Right renal cortex interstitium (tissue), 3 donors: ENCODE measurements at regions not wholly inside any gene's neighbourhood (a gene's known extent, or its start where the extent isn't known, plus 50 kb on each side); places are given as distances from the start of the nearest gene placed in this dataset.
"Not testable (repeated sequence)": the region's sequence is repeated elsewhere in the genome, so short reads cannot be mapped to it uniquely, and the experiment has no call there.

Experiments used
- DNase-seq, 3 donors: peaks; one replicate each; pipeline ENCODE4 v3.0.0-alpha.2; 2013; ENCODE audit warnings: low read depth in 3 of 3, low spot score in 2 of 3

DNA sequence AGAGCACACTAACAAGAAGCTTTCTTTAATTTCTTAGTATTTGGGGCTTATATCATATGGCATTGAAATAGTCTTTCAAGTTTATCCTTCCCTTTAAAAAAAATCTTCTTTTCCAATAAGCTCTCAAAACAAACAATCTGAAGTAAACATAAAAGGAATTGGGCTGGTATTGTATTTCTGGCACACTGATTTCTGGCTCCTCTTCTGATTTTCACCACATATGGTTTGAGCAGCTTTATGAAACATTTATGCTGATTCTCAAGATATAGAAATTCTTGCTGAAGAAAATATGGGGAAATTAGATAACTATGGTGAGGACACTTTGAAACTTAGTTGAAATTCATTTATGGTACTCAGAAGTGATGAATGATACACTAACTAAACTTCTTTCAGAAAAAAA, 467.2 kb downstream of the TFAP2B start:
- DNase-seq: no peak

DNA sequence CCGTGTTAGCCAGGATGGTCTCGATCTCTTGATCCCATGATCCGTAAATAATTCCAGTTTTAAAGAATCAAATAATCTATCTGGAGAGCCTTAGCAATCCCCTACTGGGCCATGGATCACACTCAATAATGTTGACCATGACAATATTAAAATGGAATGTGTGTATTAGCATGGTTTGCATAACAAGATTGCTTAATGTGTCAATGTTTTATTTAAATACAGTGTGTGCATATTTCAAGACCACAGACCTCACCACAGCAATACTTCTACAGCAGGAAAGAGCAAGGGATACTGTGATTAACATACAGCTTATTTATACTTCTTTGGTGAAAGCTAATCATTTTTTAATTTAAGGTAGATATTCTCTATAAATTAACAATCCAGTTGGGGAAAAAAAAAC, 470.4 kb downstream of the TFAP2B start:
- no peak for DNase-seq

DNA sequence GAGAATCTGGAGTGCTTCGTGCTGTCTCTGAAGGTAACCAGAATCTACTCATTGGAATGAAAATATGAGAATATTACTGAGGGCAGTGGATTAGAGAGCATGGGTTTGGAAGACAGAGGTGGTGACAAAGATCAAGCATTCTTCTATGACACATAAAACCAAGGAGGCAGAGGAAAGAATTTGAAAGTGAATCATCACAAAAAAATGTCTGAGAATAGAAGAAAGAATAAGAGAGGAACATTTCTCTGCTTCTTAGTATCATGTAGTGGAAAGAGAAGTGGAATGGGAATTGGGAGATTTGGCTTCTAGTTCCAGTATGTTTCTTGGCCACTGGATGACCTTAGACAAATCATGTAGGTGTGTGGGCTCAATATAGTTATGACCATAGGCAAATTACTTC, 474.0 kb downstream of the TFAP2B start:
- DNase-seq: no peak

DNA sequence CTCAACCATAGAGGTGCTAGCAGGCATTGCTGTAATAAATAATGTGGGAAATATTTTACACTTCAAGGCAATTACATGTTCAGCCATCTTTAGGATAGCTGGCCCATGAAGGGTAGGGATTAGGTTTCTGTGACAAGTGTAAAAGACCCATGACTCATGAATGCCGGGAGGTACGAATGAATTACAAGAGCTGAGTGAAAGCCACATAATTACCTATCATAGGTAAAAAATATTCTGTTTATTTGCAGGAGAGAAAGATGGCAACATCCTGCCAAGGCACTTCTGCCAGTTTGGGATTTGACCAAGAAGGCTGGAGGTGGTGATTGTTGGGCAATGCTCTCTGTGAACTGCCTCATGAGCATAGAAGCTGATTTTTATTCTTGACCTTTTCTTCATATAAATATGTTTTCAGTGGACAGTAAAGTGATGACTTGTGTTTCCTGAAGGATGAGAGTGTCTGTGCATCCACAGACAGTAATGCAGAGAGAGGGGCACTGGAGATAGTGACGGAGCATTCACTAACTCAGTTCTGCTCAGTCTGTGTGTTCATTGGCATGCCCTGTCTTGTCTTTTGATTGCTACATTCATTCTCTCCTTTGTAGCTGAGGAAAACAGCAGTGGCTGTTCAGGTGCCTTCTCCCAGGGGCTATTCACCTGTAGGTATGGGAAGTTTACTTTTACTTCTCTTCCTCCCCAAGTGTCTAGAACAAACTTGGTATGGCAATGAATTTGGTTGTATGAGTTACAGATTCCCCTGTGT, 481.1 kb downstream of the TFAP2B start:
- no peak for DNase-seq

DNA sequence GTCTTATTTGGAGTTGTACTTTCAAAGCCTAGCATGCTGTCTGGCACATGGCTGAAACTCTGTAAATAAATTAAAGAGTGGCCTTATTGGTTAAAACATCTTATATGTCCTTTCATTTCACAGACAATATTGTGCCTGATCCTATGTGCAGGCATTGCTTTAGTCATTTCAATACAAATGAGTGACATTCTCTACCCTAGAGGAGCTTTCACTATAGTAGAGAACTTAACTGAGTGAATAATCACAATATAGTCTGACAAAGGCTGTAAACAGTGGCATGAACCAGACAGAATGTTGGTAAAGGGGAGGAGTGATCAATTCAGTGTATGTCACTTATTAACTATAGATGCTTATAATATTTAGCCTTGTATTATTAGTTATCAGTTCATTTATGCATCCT, 481.8 kb downstream of the TFAP2B start:
- no peak for DNase-seq

DNA sequence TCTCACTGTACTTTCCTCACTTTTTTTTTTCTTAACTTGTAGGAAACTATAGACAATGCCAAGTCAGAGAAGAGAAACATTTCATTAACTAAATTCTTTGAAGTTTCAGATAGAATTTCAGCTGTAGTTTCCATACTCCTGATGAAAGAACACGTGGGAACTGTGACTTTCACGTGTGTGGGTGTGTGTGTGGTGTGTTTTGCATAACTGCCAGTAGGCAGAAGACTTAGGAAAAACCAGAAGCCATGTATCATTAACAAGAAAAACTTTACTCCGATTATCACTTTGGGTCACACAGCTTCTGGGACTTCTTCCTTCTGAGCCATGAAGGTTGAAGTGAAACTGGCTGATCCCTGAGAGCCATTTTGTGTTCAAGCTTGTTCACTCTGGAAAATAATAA, 483.3 kb downstream of the TFAP2B start:
- DNase-seq: no peak

DNA sequence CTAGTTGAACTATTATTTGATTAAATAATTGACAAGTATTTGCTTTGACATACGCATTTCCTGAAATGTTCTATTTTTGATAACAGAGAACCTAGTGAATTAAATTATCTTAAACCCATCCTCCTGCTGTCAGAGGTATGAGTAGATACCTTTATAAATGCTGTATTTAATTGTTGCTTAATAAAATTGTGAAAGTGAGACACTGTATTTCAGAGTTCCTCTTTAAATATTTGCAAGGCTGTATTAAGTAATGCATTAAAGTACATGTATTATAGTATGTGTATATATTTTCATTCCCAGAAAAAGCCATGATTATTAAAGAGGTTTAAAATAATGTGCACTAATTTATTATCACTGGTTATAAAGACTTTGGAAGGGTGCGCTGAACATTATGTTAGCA, 483.8 kb downstream of the TFAP2B start:
- DNase-seq: no peak

DNA sequence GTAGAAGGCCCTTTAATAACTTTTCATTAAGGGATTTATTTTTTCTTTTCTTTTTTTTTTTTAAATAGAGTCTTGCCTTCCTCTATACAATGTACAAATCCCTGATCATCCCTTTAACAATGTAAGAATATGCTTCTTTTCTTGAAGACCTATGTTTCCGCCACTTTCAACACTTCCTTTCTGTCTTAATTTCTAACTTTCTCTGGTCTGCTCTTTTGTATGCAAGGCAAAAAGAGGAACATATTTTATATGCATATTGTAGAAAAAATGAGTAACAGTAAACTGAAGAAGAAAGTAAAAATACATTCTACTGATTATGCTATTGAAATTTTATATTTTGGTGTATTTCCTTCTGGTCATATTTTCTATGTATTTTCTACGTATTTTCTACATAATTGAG, 484.7 kb downstream of the TFAP2B start:
- no peak for DNase-seq

DNA sequence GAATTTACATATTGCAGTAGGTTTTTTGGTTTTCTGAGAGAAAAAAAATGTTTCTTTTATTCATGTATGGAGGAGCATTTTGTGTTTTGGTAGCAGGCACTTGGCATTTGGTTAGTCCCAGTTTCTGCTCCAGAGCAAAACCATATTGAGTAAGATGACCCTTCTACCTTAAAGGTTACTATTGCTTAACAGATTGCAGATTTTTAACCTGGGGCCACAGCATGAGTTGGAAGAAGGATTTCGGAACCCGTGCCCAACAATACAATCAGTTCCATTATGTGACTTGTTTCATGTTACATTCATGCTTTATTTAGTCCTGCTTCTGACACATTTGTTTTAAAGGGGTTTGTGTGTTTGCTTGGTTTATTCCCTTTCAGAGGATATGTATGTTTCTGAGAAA, 496.3 kb downstream of the TFAP2B start:
- DNase-seq: no peak

DNA sequence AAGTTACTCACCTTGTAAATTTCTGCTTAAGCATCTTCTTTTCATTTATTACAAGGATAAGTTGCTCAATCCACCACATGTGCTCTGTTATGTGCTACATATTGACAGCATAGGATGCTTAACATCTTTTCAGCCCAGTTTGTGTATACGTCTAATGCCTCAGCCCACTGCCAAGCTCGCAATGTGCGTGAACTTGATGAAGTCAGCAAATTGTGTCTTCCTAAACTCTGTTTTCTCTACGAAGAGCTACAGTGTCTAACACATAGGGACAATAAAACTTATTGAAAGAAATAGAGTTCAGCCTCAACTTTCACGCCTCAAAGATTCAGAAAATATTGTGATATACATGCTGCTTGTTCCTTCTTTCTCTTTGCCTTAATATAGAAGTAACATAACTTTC, 500.0 kb downstream of the TFAP2B start:
- no peak for DNase-seq

DNA sequence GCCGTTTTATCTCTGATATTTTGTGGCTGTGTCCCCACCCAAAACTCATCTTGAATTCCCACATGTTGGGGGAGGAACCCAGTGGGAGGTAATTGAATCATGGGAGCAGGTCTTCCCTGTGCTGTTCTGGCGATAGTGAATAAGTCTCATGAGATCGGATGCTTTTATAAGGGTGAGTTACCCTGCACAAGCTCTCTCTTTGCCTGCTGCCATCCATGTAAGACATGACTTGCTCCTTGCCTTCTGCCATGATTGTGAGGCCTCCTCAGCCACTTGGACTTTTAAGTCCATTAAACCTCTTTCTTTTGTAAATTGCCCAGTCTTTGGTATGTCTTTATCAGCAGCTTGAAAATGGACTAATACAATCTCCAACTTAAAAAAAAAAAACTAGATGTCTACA, 502.8 kb downstream of the TFAP2B start:
- DNase-seq: not testable (repeated sequence)

DNA sequence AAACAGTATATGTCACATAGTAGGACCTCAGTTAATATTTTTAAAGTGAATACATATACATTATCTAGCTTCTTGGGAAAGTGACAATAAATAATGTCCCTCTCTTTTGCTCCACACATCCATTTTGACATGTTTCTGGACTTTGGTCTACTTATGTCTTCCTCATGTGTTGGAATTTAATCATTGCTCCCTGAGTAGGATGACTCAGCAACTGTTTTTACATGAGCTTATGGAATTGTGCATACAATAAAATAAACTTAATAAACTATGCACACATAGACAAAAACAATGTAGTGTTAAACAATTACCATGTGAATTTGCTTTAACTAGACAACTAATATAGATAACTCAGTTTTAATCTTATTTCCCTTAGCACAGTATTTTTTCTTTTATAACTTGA, 503.8 kb downstream of the TFAP2B start:
- no peak for DNase-seq

DNA sequence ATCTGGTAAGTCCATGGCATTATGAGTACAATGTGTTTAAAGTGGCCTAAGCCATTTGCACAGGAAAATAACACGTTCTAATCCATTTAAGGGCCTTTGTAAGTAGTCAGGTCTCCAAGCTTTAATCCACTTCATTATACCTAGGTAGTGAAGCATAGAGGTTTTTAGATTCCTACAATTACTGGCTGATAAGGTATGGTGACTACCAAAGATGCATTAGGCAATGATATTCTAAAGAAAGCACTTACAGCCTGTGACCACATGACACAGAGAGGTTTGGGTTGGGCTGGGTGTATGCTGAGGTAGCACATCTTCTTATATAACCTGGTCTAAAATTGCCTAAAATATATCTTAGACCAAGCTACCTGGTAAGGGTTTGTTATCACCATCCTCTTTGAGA, 504.4 kb downstream of the TFAP2B start:
- DNase-seq: no peak

DNA sequence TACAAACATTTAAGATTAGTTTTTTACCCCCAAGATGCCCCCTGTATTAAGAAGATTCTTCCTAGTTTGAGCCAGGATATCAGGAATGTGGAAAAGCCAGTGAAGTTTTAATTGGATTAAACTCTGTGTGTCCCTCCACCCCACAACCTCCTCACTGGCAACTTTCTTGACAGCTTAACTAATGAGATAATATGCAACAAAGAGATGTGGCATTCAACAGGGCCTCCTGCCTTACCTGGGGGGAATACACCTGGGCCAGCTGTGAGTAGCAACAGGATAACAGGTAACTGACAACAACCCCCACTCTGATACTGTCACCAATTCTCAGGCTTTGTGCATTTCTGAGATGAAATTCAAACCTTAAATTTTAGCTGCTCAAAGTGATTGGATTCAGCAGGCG, 512.3 kb downstream of the TFAP2B start:
- DNase-seq: no peak

DNA sequence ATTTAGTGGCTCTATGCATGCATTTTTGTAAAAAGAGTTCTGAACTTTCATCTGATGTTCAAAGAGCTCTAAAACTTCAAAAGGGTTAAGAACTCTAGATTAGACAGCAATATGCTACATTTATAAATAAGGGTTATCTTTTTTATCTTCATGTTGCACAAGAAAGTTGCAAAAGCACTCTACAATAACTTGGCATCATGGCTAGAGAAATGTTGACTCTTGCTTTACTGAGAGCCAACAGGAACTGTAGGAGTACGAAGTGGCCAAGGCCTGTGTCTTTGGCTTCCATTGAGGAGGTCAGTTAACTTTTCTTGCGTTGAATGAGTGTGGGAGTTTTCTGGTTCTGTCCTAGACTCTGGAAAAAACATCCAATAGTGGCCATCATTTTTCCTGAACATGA, 516.9 kb downstream of the TFAP2B start:
- no peak for DNase-seq

DNA sequence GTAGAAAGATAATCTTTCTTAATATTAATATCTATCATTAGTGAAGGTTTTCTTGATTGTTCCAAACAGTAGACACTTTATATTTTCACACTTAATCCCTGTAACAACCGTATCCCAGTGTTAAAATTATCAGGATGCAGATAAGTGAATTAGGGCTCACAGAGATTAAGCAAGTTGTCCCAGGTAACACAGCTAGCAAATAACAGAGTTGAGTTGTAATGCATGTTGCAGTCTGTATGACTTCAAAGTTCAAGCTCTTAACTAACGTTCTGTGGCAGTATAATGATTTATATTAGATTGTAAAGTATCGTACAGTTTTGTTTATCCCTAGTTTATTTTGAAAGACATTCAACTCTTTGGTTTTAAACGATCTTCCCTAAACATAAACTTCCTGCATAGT, 517.5 kb downstream of the TFAP2B start:
- DNase-seq: no peak

DNA sequence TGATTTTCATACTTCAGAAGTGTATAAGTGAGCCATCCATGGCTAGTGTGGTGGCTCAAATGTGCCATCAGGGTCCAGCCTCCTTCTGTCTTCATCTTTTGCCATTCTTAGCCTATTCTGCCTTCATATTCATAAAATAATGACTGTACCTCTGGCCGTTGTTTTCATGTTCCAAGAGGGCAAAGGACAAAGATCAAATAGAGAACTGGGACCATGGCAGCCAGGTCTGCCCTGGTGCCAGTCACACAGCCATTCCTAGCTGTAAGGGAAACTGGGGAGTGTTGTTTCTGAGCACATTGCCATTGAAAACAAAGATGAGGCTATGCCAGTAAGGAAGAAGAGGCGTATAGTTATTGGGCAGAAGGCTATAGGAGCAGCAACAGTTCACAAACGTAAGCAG, 518.6 kb downstream of the TFAP2B start:
- DNase-seq: no peak

DNA sequence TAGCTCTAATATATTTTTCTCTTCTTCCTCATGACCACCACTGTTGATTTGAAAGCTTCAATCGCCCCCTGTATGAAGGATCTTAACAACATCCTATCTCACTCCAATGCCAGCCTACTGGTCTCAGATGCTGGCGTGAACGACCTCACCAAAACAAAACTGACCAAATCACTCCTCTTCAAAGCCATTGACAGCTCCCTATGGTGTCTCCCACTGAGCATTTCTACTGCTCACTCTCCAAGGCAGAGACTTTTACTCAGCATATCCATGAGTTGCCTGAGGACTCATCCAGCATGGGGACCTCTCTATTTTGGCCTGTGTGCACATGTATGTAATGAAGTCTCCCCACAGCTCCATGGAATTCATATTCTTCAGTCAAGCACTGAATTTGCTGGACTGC, 520.4 kb downstream of the TFAP2B start:
- no peak for DNase-seq

DNA sequence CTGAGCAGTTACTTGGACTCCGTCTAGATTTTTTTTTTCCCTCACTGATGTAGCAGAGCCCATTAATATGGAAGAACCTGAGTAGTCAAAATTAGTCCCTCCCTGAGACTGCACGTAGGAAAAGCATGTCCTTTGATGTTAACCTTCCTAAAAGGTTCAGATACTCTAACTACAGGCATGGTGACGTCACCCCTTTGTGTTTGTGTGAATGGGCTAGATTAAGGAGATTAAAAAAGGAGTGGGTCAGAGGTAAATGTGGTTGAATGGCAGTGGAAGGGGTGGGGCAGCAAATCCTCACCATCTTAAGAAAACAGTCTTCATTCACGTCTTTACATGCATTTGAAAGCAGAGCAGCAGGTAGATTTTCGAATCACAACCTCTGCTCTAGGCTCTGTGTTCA, 521.1 kb downstream of the TFAP2B start:
- no peak for DNase-seq

DNA sequence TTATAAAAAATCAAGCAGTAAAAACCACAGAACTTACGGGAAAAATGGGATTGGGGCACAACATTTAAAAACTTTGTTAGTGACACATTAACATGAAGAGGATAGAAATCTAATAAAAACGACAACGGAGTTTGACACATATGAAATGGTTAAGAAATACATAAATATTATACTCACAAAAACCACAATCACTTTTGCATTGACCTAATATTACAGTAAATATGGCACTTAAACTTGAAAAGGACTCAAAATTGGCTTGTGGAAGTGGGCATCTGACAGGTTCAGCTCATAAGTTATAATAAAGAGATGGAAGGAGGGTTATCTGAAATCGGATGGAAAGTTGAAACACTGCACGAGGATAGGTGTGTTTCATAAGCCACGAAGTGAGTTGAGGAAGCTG, 523.7 kb downstream of the TFAP2B start:
- no peak for DNase-seq

DNA sequence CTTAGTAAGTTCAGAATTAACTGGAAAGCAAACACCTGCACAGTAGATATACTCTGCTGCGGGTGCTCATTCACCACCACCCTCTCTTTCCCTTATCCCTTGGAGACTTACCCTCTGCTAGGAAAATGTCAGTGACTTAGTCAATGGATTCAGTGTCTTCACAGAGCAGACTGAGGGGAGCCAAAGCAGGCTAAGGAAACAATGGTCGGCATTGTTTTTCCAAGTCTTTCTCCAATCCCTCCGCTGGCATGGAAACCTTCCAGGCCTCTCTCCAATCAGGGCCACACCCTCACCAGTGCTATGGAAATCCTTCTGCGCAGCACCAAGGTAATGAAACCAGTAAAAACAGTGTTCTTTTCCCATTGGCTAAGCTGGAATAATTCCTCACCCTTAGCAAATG, 531.2 kb downstream of the TFAP2B start:
- no peak for DNase-seq

DNA sequence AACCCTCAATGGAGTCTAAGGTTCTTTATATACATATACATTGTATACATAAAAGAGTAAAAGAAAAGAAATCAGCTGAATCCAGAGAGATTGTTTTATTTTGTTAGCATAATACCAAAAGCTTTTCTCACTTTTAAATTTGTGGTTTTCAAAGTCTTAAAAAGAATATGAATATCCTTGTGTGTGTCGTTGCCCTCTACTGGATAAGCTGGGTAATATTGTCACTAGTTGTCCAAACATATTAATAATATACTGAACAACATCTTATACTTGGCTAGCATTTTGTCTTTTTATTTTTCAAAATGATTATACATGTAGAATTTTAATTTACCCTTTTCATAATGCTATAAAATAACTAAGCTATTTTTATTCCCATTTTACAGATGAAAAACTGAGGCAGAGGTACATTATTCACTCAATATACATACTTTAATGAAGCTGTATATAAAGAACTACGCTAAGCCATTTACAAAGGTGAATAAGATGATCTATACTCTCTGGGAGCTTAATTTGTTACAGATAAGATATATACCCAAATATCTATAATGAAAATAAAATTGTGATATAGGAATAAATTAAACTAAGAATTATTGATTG, 531.7 kb downstream of the TFAP2B start:
- DNase-seq: no peak

DNA sequence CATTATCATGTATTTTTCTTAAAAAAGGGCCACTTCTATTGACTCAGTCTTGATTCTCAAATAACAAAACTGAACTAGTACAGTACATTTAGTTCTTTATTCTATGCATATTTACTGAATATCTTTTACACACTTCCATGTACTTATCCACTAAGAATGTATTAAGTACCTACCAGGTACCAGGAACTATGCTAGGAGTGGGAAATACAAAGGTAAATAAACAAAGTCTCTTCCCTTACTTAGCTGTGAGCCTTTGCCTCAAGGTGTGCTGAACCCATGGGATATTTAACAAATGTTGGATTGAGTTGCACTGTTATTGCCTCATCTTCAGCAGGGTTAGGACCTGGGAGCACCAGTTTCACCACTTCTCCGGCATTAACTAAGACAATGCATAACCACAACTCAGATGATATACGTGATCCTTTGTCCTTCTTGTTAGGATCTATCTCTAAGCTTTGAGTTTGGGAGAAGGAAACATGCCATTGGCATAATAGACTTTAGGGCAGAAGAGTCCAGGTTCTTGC, 533.9 kb downstream of the TFAP2B start:
- DNase-seq: no peak
